ENCODE measurements at regions not wholly inside any gene's neighbourhood (a gene's known extent, or its start where the extent isn't known, plus 50 kb on each side); places are given as distances from the start of the nearest gene placed in this dataset.
"Not testable (repeated sequence)": the region's sequence is repeated elsewhere in the genome, so short reads cannot be mapped to it uniquely, and the experiment has no call there.

DNA sequence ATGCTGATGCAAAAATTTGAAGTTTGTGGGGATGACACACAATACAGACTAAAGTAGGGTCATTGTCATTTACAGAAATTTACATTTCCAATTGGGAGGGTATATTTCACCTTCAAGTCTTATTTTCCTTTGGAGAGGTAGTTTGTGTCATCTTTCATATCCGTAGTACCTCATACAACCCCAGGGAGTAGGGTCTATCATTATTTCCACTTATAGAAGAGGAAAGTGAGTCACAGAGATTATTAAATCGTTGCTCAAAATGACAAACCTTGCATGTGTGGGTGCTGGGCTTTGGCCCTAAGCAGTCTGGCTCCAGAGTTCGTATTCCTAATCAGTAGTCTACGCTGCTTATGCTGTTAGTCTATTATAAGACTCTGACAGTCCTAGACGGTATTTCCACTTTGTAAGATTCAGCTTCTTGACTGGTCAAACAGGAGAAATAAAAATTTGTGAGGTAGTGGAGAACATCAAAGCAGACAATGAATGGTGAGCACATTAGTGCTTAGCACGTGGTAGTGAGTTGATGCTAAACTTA is 516.5 kb downstream of the PCDH7 start:
- TF ChIP-seq, protein P1, sequence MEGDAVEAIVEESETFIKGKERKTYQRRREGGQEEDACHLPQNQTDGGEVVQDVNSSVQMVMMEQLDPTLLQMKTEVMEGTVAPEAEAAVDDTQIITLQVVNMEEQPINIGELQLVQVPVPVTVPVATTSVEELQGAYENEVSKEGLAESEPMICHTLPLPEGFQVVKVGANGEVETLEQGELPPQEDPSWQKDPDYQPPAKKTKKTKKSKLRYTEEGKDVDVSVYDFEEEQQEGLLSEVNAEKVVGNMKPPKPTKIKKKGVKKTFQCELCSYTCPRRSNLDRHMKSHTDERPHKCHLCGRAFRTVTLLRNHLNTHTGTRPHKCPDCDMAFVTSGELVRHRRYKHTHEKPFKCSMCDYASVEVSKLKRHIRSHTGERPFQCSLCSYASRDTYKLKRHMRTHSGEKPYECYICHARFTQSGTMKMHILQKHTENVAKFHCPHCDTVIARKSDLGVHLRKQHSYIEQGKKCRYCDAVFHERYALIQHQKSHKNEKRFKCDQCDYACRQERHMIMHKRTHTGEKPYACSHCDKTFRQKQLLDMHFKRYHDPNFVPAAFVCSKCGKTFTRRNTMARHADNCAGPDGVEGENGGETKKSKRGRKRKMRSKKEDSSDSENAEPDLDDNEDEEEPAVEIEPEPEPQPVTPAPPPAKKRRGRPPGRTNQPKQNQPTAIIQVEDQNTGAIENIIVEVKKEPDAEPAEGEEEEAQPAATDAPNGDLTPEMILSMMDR (IDR thresholded peaks at IDR 0.05; ENCODE audit: low read depth, low read length): no peak
- DNase-seq (ENCODE audit: extremely low read depth, low read depth): no peak

DNA sequence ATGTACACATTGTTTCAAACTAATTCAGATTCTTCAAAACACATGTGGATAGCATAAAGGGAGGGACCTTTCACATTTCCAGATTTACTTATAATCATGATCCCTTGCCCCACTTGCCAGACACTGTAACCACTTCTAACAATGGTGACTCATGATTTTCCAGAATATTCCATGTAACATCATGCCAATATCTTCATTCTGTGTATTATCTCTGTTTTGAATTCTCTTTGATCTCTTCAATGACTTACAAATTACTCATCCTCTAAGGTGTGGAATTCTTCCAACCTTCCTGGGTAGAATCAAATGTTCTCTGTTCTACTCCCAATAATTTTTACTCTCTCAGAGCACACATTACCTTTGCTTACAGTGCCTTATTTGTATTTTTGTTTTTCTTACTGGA is 517.1 kb downstream of the PCDH7 start:
- TF ChIP-seq, protein P1 (IDR thresholded peaks at IDR 0.05; ENCODE audit: low read depth, low read length): no peak
- no peak for DNase-seq (ENCODE audit: extremely low read depth, low read depth)

DNA sequence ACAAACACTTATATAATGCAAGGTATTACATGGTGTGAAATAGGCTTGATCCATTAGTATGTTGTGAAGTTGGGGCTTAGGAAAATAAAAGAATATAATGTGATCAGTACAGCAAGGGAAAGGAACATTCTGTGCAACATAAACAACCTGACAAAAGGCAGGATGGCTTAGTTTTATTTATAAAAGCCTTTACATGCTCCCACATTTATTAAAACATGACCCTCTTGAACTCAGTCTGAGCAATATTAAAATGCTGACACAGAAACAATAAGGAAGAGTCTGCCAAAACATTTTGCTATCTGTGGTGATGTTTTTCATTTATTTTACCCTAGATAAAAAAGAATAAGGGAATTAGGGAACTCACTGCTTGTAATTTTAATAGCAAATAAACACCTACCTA is 519.7 kb downstream of the PCDH7 start:
- no peak for DNase-seq (ENCODE audit: extremely low read depth, low read depth)
- TF ChIP-seq, protein P1 (IDR thresholded peaks at IDR 0.05; ENCODE audit: low read depth, low read length): no peak

DNA sequence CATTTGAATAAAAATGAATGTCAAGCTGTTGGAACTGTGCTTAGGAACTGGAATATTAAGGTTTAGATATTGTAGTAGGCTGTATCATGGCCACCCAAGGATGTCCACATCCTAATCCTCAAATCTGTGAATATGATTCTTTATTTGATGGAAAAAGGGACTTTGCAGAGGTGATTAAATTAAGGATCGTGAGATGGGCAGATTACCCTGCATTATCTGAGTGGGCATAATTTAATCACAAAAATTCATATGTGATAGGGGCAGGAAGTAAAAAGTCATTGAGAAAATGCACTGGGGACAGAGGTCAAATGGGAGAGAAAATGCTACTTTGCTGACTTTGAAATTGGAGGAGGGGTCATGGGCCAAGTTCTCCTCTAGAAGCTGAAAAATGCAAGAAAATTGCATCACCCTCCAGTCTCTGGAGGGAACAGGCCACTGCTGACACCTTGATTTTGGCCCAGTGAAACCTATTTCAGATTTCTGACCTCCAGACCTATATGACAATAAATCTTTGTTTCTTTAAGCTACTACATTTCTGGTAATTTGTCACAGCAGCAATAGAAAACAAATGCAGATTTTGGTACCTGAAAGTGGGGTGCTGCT is 521.4 kb downstream of the PCDH7 start:
- TF ChIP-seq, protein P1 (IDR thresholded peaks at IDR 0.05; ENCODE audit: low read depth, low read length): no peak
- DNase-seq (ENCODE audit: extremely low read depth, low read depth): no peak

DNA sequence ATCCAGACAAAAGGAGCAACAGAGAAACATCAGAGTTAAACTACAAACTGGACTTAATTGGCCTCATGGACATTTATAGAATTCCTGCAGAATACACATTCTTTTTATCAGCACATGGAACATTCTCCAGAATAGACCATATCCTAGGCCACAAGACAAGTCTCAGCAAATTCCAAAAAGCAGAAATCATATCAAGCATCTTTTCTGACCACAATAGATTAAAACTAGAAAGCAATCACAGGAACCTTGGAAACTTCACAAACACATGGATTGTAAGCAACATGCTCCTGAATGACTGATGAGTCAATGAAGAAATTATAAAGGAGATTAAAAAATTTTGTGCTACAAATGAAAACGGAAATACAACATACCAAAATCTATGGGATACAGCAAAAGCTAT is 526.7 kb downstream of the PCDH7 start:
- no peak for DNase-seq (ENCODE audit: extremely low read depth, low read depth)
- TF ChIP-seq, protein P1 (IDR thresholded peaks at IDR 0.05; ENCODE audit: low read depth, low read length): no peak

DNA sequence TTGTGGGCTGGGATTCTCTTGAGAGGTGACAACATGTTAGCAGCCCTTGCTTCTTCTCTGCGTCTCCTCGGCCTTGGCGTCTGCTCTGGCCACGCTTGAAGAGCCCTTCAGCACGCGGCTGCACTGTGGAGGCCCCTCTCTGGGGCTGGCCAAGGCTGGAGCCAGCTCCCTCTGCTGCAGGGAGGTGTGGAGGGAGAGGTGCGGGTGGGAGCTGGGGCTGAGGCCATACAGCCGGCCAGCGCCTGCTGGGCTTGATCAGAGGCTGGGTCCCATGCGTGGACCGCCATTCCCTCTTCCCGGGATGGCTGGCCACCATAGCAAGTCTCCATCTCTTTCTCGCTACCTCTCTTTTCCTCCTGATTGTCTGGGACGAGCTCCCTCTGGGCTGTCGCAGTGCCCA is 539.0 kb downstream of the PCDH7 start:
- TF ChIP-seq, protein P1 (IDR thresholded peaks at IDR 0.05; ENCODE audit: low read depth, low read length): no peak
- DNase-seq (ENCODE audit: extremely low read depth, low read depth): no peak

DNA sequence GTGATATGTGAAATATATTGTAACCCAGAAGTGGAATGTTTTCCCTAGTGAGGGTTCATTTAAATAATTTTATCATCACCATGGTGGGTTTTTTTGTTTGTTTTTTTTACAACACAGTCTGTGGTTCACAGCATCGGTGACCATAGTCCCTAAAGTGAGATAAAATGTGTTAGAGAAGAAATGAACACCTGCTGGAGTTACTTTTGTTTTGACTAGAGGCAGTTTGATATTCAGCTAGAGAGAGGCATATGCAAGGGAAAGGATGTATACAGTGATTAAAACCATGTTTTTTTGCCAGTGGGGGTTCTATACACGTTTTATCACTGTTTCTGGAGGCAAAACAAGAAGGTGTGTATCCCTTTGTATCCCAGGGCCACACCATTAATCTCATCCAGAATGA is 541.5 kb downstream of the PCDH7 start:
- DNase-seq (ENCODE audit: extremely low read depth, low read depth): no peak
- TF ChIP-seq, protein P1 (IDR thresholded peaks at IDR 0.05; ENCODE audit: low read depth, low read length): no peak

DNA sequence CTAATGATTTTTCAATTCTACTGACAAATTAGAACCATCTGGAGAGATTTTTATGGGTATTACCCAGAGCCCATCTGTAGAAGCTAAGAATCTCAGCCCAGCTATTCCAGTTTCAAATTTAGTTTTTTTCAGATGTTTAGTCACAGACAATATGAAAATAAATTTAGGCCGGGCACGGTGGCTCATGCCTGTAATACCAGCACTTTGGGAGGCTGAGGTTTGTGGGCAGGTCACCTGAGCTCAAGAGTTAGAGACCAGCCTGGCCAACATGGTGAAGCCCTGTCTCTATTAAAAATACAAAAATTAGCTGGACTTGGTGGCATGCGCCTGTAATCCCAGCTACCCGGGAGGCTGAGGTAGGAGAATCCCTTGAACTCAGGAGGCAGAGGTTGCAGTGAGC is 545.9 kb downstream of the PCDH7 start:
- not testable (repeated sequence) for DNase-seq (ENCODE audit: extremely low read depth, low read depth)
